Gastrocnemius medialis (tissue), 4 donors: ENCODE measurements at regions not wholly inside any gene's neighbourhood (a gene's known extent, or its start where the extent isn't known, plus 50 kb on each side); places are given as distances from the start of the nearest gene placed in this dataset.

Source experiments
- POLR2A ChIP-seq, 2 donors: fragments of 450-650 bp; IDR thresholded peaks; one replicate each; pipeline ENCODE4 v1.6.1; 2017; ENCODE audit warnings: antibody characterized with exemption in 2 of 2, mild to moderate bottlenecking in 2 of 2, moderate library complexity in 2 of 2
- TF ChIP-seq, protein P1 (sequence below), 5 experiments: fragments of 450-650 bp in 3 of 5; fragments of 200-600 bp in 2 of 5; sonication (generic) in 2 of 5; IDR thresholded peaks in 4 of 5; conservative IDR thresholded peaks in 1 of 5; 1 replicate in 4 of 5; 2 replicates in 1 of 5; pipeline ENCODE4 v1.5.1; 2016 to 2019; ENCODE audit warnings: antibody characterized with exemption in 5 of 5, mild to moderate bottlenecking in 3 of 5, moderate library complexity in 3 of 5

DNA sequence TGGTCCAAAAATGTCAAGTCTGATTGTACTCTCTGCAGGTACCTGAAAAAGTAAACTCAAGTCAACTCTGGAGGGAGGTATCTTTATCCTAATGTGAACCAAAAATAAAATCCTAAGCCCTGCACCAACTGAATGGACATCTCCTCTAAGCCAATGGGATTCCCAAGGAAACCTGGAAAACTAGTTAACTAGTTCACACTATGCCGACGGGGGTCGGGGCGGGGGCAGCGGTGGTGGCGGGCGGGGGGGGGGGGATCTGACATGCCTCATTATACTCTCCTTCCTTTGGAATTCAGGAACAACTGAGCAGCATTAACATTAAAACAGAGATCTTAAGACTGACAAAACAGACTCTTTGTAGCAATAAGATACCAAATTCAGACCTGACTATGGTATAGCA is 452.6 kb upstream of the CAMK1G start:
- no peak for TF ChIP-seq POLR2A (IDR thresholded peaks at IDR 0.05)
- TF ChIP-seq, protein P1, sequence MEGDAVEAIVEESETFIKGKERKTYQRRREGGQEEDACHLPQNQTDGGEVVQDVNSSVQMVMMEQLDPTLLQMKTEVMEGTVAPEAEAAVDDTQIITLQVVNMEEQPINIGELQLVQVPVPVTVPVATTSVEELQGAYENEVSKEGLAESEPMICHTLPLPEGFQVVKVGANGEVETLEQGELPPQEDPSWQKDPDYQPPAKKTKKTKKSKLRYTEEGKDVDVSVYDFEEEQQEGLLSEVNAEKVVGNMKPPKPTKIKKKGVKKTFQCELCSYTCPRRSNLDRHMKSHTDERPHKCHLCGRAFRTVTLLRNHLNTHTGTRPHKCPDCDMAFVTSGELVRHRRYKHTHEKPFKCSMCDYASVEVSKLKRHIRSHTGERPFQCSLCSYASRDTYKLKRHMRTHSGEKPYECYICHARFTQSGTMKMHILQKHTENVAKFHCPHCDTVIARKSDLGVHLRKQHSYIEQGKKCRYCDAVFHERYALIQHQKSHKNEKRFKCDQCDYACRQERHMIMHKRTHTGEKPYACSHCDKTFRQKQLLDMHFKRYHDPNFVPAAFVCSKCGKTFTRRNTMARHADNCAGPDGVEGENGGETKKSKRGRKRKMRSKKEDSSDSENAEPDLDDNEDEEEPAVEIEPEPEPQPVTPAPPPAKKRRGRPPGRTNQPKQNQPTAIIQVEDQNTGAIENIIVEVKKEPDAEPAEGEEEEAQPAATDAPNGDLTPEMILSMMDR (IDR thresholded peaks at IDR 0.05 in 4 of 5, conservative IDR thresholded peaks at IDR 0.05 in 1 of 5): no peak
